ENCODE measurements at regions not wholly inside any gene's neighbourhood (a gene's known extent, or its start where the extent isn't known, plus 50 kb on each side); places are given as distances from the start of the nearest gene placed in this dataset.

- Histone ChIP-seq H3K4me3 (no peak overlapping the region), H3K27ac (no peak overlapping the region), H3K9me3 (no peaks in the 10 kb centered on the region), H3K36me3 (no peaks in the 10 kb centered on the region), H3K4me1 (no peaks in the 10 kb centered on the region), H3K27me3 (no peaks in the 10 kb centered on the region)
- TF ChIP-seq CTCF (IDR thresholded peaks at IDR 0.05) (no peak), POLR2A (IDR thresholded peaks at IDR 0.05) (no peak)
- DNase-seq = no peak
- intact Hi-C loops (cut with DNase I; ENCODE audit: low total_unique reads) = no loop called here
Observed at GRCh38 chr12:31819427-31819826, 90.6 kb upstream of the AMN1 start.

- Histone ChIP-seq H3K9me3 (no peaks in the 10 kb centered on the region), H3K4me1 (no peaks in the 10 kb centered on the region), H3K4me3 (no peak overlapping the region), H3K27ac (no peak overlapping the region), H3K27me3 (no peaks in the 10 kb centered on the region), H3K36me3 (no peaks in the 10 kb centered on the region)
- intact Hi-C loops (cut with DNase I; ENCODE audit: low total_unique reads) = no loop called here
- no peak for DNase-seq
- no peak for TF ChIP-seq CTCF (IDR thresholded peaks at IDR 0.05)
- TF ChIP-seq POLR2A (IDR thresholded peaks at IDR 0.05) = no peak
Observed at GRCh38 chr12:31818623-31819268, 89.9 kb upstream of the AMN1 start.

GRCh38 chr12:31817120-31817519 lies 88.3 kb upstream of the AMN1 start:
- Histone ChIP-seq H3K4me3 (no peak overlapping the region), H3K36me3 (no peaks in the 10 kb centered on the region), H3K27ac (no peak overlapping the region), H3K9me3 (no peaks in the 10 kb centered on the region), H3K27me3 (no peaks in the 10 kb centered on the region), H3K4me1 (no peaks in the 10 kb centered on the region)
- DNase-seq = no peak
- TF ChIP-seq POLR2A (IDR thresholded peaks at IDR 0.05) (no peak), CTCF (IDR thresholded peaks at IDR 0.05) (no peak)
- intact Hi-C loops (cut with DNase I; ENCODE audit: low total_unique reads) = no loop called here

- H3K9me3 ChIP-seq = no peaks in the 10 kb centered on the region
- TF ChIP-seq POLR2A (IDR thresholded peaks at IDR 0.05) (no peak), CTCF (IDR thresholded peaks at IDR 0.05) (no peak)
- no peaks in the 10 kb centered on the region for H3K36me3 ChIP-seq
- no peaks in the 10 kb centered on the region for H3K4me1 ChIP-seq
- no peaks in the 10 kb centered on the region for H3K27me3 ChIP-seq
- intact Hi-C loops (cut with DNase I; ENCODE audit: low total_unique reads) = no loop called here
- no peak overlapping the region for H3K27ac ChIP-seq
- no peak overlapping the region for H3K4me3 ChIP-seq
- no peak for DNase-seq
Observed at GRCh38 chr12:31815096-31815495, 86.3 kb upstream of the AMN1 start.

- Histone ChIP-seq H3K36me3 (no peaks in the 10 kb centered on the region), H3K4me1 (no peaks in the 10 kb centered on the region), H3K27me3 (no peaks in the 10 kb centered on the region), H3K9me3 (no peaks in the 10 kb centered on the region), H3K27ac (no peak overlapping the region), H3K4me3 (no peak overlapping the region)
- no peak for DNase-seq
- intact Hi-C loops (cut with DNase I; ENCODE audit: low total_unique reads) = no loop called here
- TF ChIP-seq POLR2A (IDR thresholded peaks at IDR 0.05) = no peak
- TF ChIP-seq CTCF (IDR thresholded peaks at IDR 0.05) = no peak
Observed at GRCh38 chr12:31813305-31813704, 84.5 kb upstream of the AMN1 start.

All from uterus (tissue), 3 donors.